GM12878 (cell line): ENCODE measurements at regions not wholly inside any gene's neighbourhood (a gene's known extent, or its start where the extent isn't known, plus 50 kb on each side); places are given as distances from the start of the nearest gene placed in this dataset.

Experiments used
- CHD1 ChIP-seq: IDR thresholded peaks from 2 replicates; pipeline ENCODE4 v1.6.1; 2012; ENCODE audit warnings: low read depth, low read length, improper control_type of control experiment
- EZH2 ChIP-seq: IDR thresholded peaks from 2 replicates; pipeline ENCODE4 v1.6.1; 2012; ENCODE audit warnings: low read depth, mild to moderate bottlenecking, control low read depth, inconsistent platforms, low read length, borderline replicate concordance; ENCODE audit not compliant: control insufficient read depth
- HDAC2 ChIP-seq: fragments of 200-600 bp; sonication (generic); IDR thresholded peaks from 2 replicates; pipeline ENCODE4 v1.6.1; 2017
- MTA2 ChIP-seq: fragments of 450-650 bp; IDR thresholded peaks from 2 replicates; pipeline ENCODE4 v1.6.1; 2016; ENCODE audit warnings: low read depth, mild to moderate bottlenecking, moderate library complexity
- NR2F1 ChIP-seq: fragments of 450-650 bp; conservative IDR thresholded peaks from 2 replicates; pipeline ENCODE4 v1.6.1; 2017; ENCODE audit warnings: mild to moderate bottlenecking
- RAD51 ChIP-seq: fragments of 450-650 bp; IDR thresholded peaks from 2 replicates; pipeline ENCODE4 v1.6.1; 2016; ENCODE audit warnings: moderate library complexity, mild to moderate bottlenecking, inconsistent platforms
- TARDBP ChIP-seq: IDR thresholded peaks from 2 replicates; pipeline ENCODE4 v1.6.1; 2016; ENCODE audit warnings: borderline replicate concordance
- ZZZ3 ChIP-seq: IDR thresholded peaks from 2 replicates; pipeline ENCODE4 v1.6.1; 2011; ENCODE audit warnings: low read depth; ENCODE audit not compliant: control insufficient read depth, insufficient read length
- TF ChIP-seq, protein P1 (sequence below), 3 experiments: IDR thresholded peaks in 2 of 3; conservative IDR thresholded peaks in 1 of 3; 2 replicates each; pipeline ENCODE4 v1.5.1; 2011; ENCODE audit warnings: low read depth in 3 of 3, low read length in 3 of 3, mild to moderate bottlenecking in 3 of 3, control low read depth in 2 of 3, moderate library complexity in 2 of 3, inconsistent platforms in 1 of 3, mixed read lengths in 1 of 3; ENCODE audit not compliant: control insufficient read depth in 2 of 3, insufficient read depth in 1 of 3; ENCODE audit errors: extremely low read depth in 1 of 3
- TF ChIP-seq, protein P2 (sequence below): IDR thresholded peaks from 2 replicates; pipeline ENCODE4 v1.6.1; 2012; ENCODE audit warnings: low read length, inconsistent platforms
- TF ChIP-seq, protein P3 (sequence below): IDR thresholded peaks from 2 replicates; pipeline ENCODE4 v1.6.1; 2012; ENCODE audit warnings: low read depth, low read length, improper control_type of control experiment
- TF ChIP-seq, protein P4 (sequence below): fragments of 450-650 bp; IDR thresholded peaks from 2 replicates; pipeline ENCODE4 v1.6.1; 2014; ENCODE audit warnings: mild to moderate bottlenecking
- TF ChIP-seq, protein P5 (sequence below): fragments of 450-650 bp; IDR thresholded peaks from 2 replicates; pipeline ENCODE4 v1.6.1; 2017; ENCODE audit warnings: mild to moderate bottlenecking
- TF ChIP-seq, protein P6 (sequence below): IDR thresholded peaks from 2 replicates; pipeline ENCODE4 v1.6.1; 2012; ENCODE audit warnings: low read depth, low read length, improper control_type of control experiment

DNA sequence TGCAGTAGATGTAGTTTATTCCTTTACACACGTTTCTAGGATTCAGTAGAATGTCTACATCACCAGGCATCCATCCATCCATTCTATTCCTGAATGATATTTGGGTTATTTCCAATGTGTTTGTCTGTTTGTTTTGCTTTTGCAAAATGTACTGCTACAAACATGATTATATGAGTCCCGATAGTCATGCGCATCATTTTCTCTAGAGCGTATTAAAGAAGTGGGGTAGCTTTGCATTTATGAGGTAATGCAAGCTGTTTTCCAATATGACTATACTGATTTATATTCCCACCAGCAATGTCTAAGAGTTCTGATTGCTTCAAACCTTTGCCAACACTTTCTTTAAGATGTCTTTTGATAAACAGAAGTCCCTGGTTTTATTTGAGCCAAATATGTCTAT, 253.2 kb downstream of the NOVA1 start:
- TF ChIP-seq HDAC2 (no peak), TARDBP (no peak), CHD1 (no peak), ZZZ3 (no peak), EZH2 (no peak), MTA2 (no peak), NR2F1 (no peak), RAD51 (no peak)
- TF ChIP-seq, protein P1, sequence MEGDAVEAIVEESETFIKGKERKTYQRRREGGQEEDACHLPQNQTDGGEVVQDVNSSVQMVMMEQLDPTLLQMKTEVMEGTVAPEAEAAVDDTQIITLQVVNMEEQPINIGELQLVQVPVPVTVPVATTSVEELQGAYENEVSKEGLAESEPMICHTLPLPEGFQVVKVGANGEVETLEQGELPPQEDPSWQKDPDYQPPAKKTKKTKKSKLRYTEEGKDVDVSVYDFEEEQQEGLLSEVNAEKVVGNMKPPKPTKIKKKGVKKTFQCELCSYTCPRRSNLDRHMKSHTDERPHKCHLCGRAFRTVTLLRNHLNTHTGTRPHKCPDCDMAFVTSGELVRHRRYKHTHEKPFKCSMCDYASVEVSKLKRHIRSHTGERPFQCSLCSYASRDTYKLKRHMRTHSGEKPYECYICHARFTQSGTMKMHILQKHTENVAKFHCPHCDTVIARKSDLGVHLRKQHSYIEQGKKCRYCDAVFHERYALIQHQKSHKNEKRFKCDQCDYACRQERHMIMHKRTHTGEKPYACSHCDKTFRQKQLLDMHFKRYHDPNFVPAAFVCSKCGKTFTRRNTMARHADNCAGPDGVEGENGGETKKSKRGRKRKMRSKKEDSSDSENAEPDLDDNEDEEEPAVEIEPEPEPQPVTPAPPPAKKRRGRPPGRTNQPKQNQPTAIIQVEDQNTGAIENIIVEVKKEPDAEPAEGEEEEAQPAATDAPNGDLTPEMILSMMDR (IDR thresholded peaks at IDR 0.05 in 2 of 3, conservative IDR thresholded peaks at IDR 0.05 in 1 of 3; ENCODE audit: control insufficient read depth in 2 of 3, extremely low read depth in 1 of 3, insufficient read depth in 1 of 3, low read depth in 3 of 3, low read length in 3 of 3), result no peak
- TF ChIP-seq, protein P2, sequence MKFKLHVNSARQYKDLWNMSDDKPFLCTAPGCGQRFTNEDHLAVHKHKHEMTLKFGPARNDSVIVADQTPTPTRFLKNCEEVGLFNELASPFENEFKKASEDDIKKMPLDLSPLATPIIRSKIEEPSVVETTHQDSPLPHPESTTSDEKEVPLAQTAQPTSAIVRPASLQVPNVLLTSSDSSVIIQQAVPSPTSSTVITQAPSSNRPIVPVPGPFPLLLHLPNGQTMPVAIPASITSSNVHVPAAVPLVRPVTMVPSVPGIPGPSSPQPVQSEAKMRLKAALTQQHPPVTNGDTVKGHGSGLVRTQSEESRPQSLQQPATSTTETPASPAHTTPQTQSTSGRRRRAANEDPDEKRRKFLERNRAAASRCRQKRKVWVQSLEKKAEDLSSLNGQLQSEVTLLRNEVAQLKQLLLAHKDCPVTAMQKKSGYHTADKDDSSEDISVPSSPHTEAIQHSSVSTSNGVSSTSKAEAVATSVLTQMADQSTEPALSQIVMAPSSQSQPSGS, result no peak
- TF ChIP-seq, protein P3, sequence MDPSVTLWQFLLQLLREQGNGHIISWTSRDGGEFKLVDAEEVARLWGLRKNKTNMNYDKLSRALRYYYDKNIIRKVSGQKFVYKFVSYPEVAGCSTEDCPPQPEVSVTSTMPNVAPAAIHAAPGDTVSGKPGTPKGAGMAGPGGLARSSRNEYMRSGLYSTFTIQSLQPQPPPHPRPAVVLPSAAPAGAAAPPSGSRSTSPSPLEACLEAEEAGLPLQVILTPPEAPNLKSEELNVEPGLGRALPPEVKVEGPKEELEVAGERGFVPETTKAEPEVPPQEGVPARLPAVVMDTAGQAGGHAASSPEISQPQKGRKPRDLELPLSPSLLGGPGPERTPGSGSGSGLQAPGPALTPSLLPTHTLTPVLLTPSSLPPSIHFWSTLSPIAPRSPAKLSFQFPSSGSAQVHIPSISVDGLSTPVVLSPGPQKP, result no peak
- TF ChIP-seq, protein P4, sequence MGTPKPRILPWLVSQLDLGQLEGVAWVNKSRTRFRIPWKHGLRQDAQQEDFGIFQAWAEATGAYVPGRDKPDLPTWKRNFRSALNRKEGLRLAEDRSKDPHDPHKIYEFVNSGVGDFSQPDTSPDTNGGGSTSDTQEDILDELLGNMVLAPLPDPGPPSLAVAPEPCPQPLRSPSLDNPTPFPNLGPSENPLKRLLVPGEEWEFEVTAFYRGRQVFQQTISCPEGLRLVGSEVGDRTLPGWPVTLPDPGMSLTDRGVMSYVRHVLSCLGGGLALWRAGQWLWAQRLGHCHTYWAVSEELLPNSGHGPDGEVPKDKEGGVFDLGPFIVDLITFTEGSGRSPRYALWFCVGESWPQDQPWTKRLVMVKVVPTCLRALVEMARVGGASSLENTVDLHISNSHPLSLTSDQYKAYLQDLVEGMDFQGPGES, result no peak
- TF ChIP-seq, protein P5, sequence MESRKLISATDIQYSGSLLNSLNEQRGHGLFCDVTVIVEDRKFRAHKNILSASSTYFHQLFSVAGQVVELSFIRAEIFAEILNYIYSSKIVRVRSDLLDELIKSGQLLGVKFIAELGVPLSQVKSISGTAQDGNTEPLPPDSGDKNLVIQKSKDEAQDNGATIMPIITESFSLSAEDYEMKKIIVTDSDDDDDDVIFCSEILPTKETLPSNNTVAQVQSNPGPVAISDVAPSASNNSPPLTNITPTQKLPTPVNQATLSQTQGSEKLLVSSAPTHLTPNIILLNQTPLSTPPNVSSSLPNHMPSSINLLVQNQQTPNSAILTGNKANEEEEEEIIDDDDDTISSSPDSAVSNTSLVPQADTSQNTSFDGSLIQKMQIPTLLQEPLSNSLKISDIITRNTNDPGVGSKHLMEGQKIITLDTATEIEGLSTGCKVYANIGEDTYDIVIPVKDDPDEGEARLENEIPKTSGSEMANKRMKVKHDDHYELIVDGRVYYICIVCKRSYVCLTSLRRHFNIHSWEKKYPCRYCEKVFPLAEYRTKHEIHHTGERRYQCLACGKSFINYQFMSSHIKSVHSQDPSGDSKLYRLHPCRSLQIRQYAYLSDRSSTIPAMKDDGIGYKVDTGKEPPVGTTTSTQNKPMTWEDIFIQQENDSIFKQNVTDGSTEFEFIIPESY, result no peak
- TF ChIP-seq, protein P6, sequence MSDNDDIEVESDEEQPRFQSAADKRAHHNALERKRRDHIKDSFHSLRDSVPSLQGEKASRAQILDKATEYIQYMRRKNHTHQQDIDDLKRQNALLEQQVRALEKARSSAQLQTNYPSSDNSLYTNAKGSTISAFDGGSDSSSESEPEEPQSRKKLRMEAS, result no peak
